Activated T-cell treated with anti-CD3 and anti-CD28 coated beads for 48 hours (primary cell): ENCODE measurements at regions not wholly inside any gene's neighbourhood (a gene's known extent, or its start where the extent isn't known, plus 50 kb on each side); places are given as distances from the start of the nearest gene placed in this dataset.
A peak's percentile ranks its signal among the peaks of the same experiment; 100 is the strongest.
"Not testable (repeated sequence)": the region's sequence is repeated elsewhere in the genome, so short reads cannot be mapped to it uniquely, and the experiment has no call there.

Experiments used
- DNase-seq: peaks from one replicate; pipeline ENCODE4 v3.0.0-alpha.2; 2020; ENCODE audit warnings: low read depth

DNA sequence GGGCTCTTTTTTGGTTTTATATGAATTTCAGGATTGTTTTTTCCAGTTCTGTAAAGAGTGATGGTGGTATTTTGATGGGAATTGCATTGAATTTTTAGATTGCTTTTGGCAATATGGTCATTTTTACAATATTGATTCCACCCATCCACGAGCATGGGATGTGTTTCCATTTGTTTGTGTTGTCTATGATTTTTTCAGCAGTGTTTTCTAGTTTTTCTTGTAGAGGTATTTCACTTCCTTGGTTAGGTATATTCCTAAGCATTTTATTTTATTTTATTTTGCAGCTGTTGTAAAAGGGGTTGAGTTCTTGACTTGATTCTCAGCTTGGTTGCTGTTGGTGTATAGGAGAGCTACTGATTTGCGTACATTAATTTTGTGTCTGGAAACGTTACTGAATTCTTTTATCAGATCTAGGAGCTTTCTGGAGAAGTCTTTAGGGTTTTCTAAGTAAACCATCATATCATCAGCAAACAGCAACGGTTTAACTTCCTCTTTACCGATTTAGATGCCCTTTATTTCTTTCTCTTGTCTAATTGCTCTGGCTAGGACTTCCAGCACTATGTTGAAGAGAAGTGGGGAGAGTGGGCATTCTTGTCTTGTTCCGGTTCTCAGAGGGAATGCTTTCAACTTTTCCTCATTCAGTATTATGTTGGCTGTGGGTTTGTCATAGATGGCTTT lies 69.4 kb upstream of the GNG12 start:
- DNase-seq = not testable (repeated sequence)

DNA sequence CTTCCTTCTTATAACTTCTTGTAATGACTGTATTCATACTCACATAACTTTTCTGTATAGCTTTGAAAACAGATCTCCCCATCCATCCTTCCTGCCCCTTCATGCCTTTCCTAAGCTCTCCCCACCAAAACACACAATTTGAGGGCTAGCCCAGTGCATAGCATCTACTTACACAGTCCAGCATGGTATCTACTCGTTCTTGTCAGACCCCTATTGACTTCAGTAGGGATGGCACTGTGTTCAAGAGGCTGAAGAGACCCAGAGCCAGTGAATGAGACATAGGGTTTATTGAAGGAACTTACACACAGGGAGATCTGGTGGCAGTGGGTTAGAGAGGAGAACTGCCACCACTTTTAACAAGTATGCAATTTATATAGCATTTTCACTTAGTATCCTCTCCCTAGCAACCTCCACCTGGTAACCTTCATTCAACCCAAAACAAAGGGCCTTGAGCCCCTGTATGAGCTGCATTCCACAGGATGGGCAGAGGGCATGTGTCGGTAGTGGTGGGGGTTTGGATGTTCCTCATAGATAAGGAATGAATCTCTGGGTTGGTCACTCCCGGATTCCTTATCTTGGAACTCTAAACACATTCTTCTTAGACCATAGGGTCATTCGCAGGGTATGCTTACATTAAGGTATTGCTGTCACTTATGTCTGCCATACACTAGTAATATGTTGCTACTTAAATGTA lies 64.9 kb upstream of the GNG12 start:
- no peak for DNase-seq

DNA sequence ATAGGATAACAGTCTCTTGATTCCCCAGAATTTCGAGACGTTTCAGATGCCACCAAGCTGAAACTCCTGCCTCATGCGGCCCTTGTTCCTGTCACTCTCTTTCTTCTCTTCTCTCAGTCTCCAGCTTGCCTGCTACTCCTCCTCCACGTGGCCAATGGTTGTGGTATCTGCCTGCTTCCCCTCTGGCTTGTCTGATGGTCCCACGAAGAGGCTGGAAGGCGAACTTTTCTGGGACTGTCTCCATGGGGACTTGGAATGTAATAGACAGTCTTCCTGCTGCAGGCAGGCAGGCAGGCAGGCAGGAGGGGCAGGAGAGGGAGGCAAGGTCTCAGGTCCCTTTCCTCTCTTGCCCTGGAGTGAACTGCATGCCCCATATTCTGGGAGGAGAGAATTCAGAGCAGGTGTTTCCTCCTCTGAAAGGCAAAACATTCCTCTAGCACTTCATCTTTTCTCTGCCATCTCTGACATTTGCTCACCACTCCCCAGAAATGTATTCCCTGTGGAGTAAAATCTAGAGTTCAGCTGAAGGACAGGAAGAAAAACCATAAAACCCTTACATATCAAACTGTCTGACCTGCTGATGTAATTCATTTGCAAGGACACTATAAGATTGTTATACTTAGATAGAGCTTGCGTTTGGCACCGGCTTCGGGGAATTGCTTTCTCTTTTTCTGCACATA lies 64.1 kb upstream of the GNG12 start:
- no peak for DNase-seq

DNA sequence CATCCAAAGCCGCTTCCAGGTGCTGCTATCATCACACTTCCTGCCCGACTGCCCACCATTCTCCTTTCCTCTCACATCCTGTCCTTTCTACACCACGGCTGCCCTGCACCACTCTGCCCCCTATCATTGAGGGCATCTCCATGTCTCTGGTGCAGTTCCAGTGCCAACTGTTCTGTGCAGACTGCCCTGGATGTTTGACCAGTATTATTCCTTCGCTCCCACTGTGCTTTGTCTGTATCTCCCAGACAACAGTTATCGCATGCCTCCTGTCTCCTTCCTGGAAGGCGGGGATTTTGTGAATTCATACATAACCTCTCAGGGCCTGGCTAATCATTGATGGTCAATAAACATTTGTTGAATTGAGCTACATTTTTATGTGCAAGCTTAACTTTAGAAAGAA lies 63.6 kb upstream of the GNG12 start:
- no peak for DNase-seq

DNA sequence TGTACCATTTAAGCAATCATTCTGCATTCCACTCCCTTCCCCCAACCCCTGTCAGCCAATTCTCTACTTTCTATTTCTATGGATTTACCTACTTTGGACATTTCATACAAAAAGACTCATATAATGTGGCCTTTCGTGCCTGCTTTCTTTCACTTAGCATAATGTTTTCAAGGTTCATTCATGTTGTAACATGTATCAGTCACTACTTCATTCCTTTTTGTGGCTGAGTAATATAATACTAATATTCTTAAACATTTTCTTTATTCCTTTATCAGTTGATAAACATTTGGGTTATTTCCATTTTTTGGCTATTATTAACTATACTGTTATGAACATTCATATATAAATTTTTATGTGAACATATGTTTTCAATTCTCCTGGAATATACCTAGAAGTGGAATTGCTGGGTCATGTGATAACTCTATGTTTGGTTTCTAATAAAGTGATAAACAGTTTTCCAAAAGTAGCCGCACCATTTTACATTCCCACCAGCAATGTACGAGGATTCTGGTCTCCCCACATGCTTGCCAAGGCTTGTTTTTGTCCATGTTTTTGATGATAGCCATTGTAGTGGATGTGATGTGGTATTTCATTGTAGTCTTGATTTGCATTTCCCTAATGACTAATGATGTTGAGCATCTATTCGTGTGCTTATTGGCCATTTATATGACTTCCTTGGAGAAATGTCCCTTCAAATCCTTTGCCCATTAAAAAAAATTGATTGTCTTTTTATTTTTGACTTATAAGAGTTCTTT lies 61.9 kb upstream of the GNG12 start:
- DNase-seq = no peak

DNA sequence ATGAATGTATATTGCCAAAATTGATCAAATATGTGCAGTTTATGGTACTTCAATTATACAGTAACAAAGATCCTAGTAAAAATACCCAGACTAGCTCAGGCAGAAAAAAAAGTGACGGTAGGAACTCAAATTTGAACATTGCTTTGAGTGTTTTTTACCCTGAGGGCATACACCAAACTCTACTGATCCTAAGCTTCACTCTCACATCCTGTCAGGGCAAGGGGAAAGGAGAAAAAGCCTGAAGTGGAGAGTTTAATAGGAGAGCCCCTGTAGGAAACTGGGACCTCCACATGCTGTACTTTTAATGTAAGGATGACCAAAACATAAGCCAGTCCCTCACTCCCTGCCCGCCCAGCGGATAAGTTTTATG lies 59.8 kb upstream of the GNG12 start:
- DNase-seq = no peak

DNA sequence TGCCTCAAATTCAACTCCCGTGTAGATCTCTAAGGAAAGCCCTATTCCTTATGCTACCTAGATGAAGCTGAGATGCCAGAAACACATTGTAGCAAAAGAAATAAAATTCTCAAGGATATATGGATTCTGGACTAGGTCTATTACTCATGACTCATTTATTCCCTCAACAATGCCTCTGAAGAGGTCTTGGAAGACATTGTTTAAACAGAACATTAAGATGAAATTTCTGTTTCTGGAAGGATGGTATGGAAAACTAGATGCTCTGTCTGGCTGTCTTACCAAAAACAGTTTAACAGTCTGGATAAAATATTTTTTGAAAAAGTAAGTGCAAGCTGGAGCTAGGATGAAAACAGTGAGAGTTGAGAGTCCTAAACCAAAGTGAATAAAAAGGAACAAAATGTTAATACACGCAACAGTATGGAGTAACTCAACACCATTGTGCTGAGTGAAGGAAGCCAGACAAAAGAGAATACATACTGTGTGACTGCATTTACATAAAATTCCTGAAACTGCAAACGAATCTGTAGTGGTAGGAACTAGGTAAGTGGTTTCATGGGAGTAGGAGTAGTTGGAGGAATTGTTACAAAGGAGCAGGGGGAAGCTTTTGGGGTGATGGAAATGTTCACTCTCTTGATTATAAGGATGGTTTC lies 59.3 kb upstream of the GNG12 start:
- no peak for DNase-seq

DNA sequence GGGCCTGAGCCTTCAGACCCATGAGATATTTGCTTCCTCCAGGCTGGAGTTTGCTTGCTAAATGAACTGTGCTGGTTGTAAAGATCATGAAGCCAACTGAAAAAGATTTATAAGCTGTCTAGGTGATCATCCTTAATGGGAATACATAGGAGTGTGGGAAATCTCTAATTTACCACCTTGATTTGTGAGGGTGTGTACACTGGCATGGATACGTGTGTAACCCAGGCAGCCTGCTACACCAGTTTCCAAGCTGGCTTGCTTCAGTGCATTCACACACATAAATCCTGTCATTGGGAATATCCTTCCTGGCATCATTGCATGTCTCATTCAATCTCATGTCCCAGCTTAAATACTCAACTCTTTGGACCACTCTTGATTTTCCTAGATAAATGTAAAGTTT lies 57.6 kb upstream of the GNG12 start:
- no peak for DNase-seq

GRCh38 chr1:67889953-67890567 lies 56.8 kb upstream of the GNG12 start:
- peak; percentile 1 for DNase-seq

GRCh38 chr1:67889466-67889865 lies 56.2 kb upstream of the GNG12 start:
- DNase-seq = no peak

GRCh38 chr1:67888216-67889106 lies 55.2 kb upstream of the GNG12 start:
- DNase-seq = no peak

DNA sequence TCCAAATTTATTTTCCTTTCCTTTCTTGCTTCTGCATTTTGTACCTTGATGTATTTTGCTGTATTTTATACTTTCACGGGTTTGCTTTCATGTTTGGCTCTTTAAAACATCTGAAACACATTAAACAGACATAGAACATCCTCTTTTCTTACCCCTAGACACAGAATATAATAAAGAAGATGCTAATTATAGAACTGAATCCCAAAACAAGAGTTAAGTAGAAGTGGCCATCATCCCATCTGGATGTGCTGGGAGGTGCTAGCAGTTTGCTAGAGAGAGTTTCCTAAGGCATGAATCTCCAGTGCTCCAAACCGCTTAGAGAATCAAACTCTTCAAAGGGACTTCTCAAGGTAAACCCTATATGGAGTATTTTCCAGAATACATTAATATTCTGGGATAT lies 53.9 kb upstream of the GNG12 start:
- no peak for DNase-seq

GRCh38 chr1:67886076-67886475 lies 52.8 kb upstream of the GNG12 start:
- no peak for DNase-seq

DNA sequence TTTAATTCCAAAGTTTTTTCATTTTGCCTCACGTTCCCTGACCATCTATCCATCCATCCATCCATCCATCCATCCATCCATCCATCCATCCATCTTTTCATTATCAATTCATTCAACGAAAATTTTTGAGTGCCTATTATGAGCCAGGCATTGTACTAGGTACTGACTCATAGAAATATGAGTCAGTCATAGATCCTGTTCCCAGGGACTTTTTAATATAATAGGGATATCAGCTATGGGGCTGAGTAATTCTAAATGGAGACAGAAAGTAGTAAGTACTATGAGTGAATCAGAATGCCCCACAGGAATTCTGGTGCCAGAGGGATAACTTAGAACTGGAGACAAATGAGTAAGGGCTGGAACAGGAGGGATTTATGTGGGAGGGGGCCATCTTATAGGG lies 49.8 kb upstream of the GNG12 start:
- no peak for DNase-seq
